Liver (tissue), 3 donors: ENCODE measurements at regions not wholly inside any gene's neighbourhood (a gene's known extent, or its start where the extent isn't known, plus 50 kb on each side); places are given as distances from the start of the nearest gene placed in this dataset.
"Not testable (repeated sequence)": the region's sequence is repeated elsewhere in the genome, so short reads cannot be mapped to it uniquely, and the experiment has no call there.

Experiments used
- CTCF ChIP-seq: fragments of 150-350 bp; IDR thresholded peaks from 2 replicates; pipeline ENCODE4 v1.5.1; 2017; ENCODE audit warnings: improper control_type of control experiment, low read depth, low read length; ENCODE audit not compliant: missing input control
- GABPA ChIP-seq, 2 donors: IDR thresholded peaks in 1 of 2; conservative IDR thresholded peaks in 1 of 2; 2 replicates each; pipeline ENCODE4 v1.6.1; 2016; ENCODE audit warnings: antibody characterized with exemption in 2 of 2, mild to moderate bottlenecking in 1 of 2, moderate library complexity in 1 of 2
- HNF4G ChIP-seq: IDR thresholded peaks from 2 replicates; pipeline ENCODE4 v1.6.1; 2016; ENCODE audit warnings: antibody characterized with exemption
- JUND ChIP-seq, 2 donors: IDR thresholded peaks; 2 replicates each; pipeline ENCODE4 v1.6.1; 2016; ENCODE audit warnings: antibody characterized with exemption in 2 of 2
- MAX ChIP-seq: IDR thresholded peaks from 2 replicates; pipeline ENCODE4 v1.6.1; 2016; ENCODE audit warnings: antibody characterized with exemption
- RXRA ChIP-seq, 2 donors: IDR thresholded peaks; 2 replicates each; pipeline ENCODE4 v1.6.1; 2017 to 2018; ENCODE audit warnings: antibody characterized with exemption in 2 of 2, mild to moderate bottlenecking in 1 of 2
- donor health status: healthy.
- donor health status: healthy.

GRCh38 chr1:83145820-83146219, 853.1 kb downstream of the TTLL7 start:
- not testable (repeated sequence) for TF ChIP-seq CTCF; HNF4G; RXRA (IDR thresholded peaks at IDR 0.05); MAX; JUND (IDR thresholded peaks at IDR 0.05); GABPA (IDR thresholded peaks at IDR 0.05 in 1 of 2, conservative IDR thresholded peaks at IDR 0.05 in 1 of 2)
